ENCODE measurements at regions not wholly inside any gene's neighbourhood (a gene's known extent, or its start where the extent isn't known, plus 50 kb on each side); places are given as distances from the start of the nearest gene placed in this dataset.
"Not testable (repeated sequence)": the region's sequence is repeated elsewhere in the genome, so short reads cannot be mapped to it uniquely, and the experiment has no call there.

- no peak for DNase-seq
These were observed 113.4 kb upstream of the CBLB start for GRCh38 chr3:105982207-105982606.

- peak in 1 of 2 donors; percentile 11 for DNase-seq
These were observed 116.0 kb upstream of the CBLB start for GRCh38 chr3:105984837-105985236.

GRCh38 chr3:105986343-105986742 is 117.5 kb upstream of the CBLB start:
- not testable (repeated sequence) for DNase-seq

GRCh38 chr3:105987809-105988208 is 119.0 kb upstream of the CBLB start:
- no peak for DNase-seq

- no peak for DNase-seq
These were observed 119.9 kb upstream of the CBLB start for GRCh38 chr3:105988540-105989212.

- no peak for DNase-seq
These were observed 128.0 kb upstream of the CBLB start for GRCh38 chr3:105996781-105997180.

GRCh38 chr3:105997466-105997799 is 128.6 kb upstream of the CBLB start:
- DNase-seq = no peak

GRCh38 chr3:105997800-105998526 is 129.2 kb upstream of the CBLB start:
- DNase-seq = peak in 1 of 2 donors; percentile 2

- no peak for DNase-seq
These were observed 131.0 kb upstream of the CBLB start for GRCh38 chr3:105999856-106000255.

- no peak for DNase-seq
These were observed 133.1 kb upstream of the CBLB start for GRCh38 chr3:106001923-106002322.

- DNase-seq = peak in 1 of 2 donors; percentile 31
These were observed 135.4 kb upstream of the CBLB start for GRCh38 chr3:106004137-106004681.

- DNase-seq = no peak
These were observed 136.0 kb upstream of the CBLB start for GRCh38 chr3:106004826-106005225.

- DNase-seq = no peak
These were observed 137.2 kb upstream of the CBLB start for GRCh38 chr3:106006001-106006400.

- DNase-seq = no peak
These were observed 137.8 kb upstream of the CBLB start for GRCh38 chr3:106006571-106006970.

- DNase-seq = no peak
These were observed 138.7 kb upstream of the CBLB start for GRCh38 chr3:106007512-106007911.

- DNase-seq = no peak
These were observed 140.0 kb upstream of the CBLB start for GRCh38 chr3:106008766-106009165.

GRCh38 chr3:106010829-106011228 is 142.0 kb upstream of the CBLB start:
- DNase-seq = no peak

- no peak for DNase-seq
These were observed 145.2 kb upstream of the CBLB start for GRCh38 chr3:106013971-106014370.

GRCh38 chr3:106014518-106014917 is 145.7 kb upstream of the CBLB start:
- no peak for DNase-seq

- no peak for DNase-seq
These were observed 146.2 kb upstream of the CBLB start for GRCh38 chr3:106014971-106015370.

- DNase-seq = no peak
These were observed 149.3 kb upstream of the CBLB start for GRCh38 chr3:106018102-106018501.

- DNase-seq = no peak
These were observed 150.2 kb upstream of the CBLB start for GRCh38 chr3:106018929-106019550.

GRCh38 chr3:106022913-106023312 is 154.1 kb upstream of the CBLB start:
- DNase-seq = no peak

GRCh38 chr3:106025151-106025722 is 156.4 kb upstream of the CBLB start:
- DNase-seq = no peak

Measured in CD4-positive, alpha-beta T cell treated with Interleukin-1 beta for 1 hour (primary cell).